ENCODE measurements at regions not wholly inside any gene's neighbourhood (a gene's known extent, or its start where the extent isn't known, plus 50 kb on each side); places are given as distances from the start of the nearest gene placed in this dataset.

DNA sequence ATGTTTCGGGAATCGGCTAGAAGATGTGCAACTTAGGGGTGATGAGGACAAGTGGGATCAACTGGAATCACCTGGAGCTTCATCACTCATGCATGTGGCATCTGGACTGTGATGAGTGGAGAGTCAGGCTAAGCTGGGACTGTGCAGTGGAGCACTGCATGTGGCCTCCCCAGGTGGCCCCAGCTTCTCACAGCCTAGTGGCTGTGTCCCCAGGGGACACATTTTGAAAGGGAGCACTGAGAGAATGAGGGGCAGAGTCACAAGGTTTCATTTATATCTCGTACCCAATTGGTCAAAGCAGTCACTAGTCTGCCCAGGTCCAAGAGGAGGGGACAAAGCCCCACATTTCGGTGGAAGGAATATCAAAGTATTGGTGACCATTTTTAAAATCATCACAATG, 54.8 kb upstream of the TCF7L2 start (continued):
- TF ChIP-seq, protein P1, sequence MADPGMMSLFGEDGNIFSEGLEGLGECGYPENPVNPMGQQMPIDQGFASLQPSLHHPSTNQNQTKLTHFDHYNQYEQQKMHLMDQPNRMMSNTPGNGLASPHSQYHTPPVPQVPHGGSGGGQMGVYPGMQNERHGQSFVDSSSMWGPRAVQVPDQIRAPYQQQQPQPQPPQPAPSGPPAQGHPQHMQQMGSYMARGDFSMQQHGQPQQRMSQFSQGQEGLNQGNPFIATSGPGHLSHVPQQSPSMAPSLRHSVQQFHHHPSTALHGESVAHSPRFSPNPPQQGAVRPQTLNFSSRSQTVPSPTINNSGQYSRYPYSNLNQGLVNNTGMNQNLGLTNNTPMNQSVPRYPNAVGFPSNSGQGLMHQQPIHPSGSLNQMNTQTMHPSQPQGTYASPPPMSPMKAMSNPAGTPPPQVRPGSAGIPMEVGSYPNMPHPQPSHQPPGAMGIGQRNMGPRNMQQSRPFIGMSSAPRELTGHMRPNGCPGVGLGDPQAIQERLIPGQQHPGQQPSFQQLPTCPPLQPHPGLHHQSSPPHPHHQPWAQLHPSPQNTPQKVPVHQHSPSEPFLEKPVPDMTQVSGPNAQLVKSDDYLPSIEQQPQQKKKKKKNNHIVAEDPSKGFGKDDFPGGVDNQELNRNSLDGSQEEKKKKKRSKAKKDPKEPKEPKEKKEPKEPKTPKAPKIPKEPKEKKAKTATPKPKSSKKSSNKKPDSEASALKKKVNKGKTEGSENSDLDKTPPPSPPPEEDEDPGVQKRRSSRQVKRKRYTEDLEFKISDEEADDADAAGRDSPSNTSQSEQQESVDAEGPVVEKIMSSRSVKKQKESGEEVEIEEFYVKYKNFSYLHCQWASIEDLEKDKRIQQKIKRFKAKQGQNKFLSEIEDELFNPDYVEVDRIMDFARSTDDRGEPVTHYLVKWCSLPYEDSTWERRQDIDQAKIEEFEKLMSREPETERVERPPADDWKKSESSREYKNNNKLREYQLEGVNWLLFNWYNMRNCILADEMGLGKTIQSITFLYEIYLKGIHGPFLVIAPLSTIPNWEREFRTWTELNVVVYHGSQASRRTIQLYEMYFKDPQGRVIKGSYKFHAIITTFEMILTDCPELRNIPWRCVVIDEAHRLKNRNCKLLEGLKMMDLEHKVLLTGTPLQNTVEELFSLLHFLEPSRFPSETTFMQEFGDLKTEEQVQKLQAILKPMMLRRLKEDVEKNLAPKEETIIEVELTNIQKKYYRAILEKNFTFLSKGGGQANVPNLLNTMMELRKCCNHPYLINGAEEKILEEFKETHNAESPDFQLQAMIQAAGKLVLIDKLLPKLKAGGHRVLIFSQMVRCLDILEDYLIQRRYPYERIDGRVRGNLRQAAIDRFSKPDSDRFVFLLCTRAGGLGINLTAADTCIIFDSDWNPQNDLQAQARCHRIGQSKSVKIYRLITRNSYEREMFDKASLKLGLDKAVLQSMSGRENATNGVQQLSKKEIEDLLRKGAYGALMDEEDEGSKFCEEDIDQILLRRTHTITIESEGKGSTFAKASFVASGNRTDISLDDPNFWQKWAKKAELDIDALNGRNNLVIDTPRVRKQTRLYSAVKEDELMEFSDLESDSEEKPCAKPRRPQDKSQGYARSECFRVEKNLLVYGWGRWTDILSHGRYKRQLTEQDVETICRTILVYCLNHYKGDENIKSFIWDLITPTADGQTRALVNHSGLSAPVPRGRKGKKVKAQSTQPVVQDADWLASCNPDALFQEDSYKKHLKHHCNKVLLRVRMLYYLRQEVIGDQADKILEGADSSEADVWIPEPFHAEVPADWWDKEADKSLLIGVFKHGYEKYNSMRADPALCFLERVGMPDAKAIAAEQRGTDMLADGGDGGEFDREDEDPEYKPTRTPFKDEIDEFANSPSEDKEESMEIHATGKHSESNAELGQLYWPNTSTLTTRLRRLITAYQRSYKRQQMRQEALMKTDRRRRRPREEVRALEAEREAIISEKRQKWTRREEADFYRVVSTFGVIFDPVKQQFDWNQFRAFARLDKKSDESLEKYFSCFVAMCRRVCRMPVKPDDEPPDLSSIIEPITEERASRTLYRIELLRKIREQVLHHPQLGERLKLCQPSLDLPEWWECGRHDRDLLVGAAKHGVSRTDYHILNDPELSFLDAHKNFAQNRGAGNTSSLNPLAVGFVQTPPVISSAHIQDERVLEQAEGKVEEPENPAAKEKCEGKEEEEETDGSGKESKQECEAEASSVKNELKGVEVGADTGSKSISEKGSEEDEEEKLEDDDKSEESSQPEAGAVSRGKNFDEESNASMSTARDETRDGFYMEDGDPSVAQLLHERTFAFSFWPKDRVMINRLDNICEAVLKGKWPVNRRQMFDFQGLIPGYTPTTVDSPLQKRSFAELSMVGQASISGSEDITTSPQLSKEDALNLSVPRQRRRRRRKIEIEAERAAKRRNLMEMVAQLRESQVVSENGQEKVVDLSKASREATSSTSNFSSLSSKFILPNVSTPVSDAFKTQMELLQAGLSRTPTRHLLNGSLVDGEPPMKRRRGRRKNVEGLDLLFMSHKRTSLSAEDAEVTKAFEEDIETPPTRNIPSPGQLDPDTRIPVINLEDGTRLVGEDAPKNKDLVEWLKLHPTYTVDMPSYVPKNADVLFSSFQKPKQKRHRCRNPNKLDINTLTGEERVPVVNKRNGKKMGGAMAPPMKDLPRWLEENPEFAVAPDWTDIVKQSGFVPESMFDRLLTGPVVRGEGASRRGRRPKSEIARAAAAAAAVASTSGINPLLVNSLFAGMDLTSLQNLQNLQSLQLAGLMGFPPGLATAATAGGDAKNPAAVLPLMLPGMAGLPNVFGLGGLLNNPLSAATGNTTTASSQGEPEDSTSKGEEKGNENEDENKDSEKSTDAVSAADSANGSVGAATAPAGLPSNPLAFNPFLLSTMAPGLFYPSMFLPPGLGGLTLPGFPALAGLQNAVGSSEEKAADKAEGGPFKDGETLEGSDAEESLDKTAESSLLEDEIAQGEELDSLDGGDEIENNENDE (IDR thresholded peaks at IDR 0.05; ENCODE audit: insufficient replicate concordance, low read length): no peak
- TF ChIP-seq EZH2 (IDR thresholded peaks at IDR 0.05; ENCODE audit: low read depth, low read length, severe bottlenecking): no peak
- TF ChIP-seq ZNF274 (IDR thresholded peaks at IDR 0.05; ENCODE audit: borderline replicate concordance, extremely low read depth, low read length): no peak
- TF ChIP-seq BCL11A (IDR thresholded peaks at IDR 0.05; ENCODE audit: low read depth in 2 of 2, low read length in 2 of 2): no peak
- TF ChIP-seq FOSL1 (IDR thresholded peaks at IDR 0.05; ENCODE audit: insufficient read depth, low read depth, low read length): no peak
- no peak for TF ChIP-seq SIX5 (IDR thresholded peaks at IDR 0.05; ENCODE audit: low read depth, low read length)
- TF ChIP-seq MAFK (IDR thresholded peaks at IDR 0.05; ENCODE audit: low read depth, low read length): no peak
- no peak for TF ChIP-seq TBP (IDR thresholded peaks at IDR 0.05; ENCODE audit: low read depth, low read length)
- no peak for TF ChIP-seq JUND (IDR thresholded peaks at IDR 0.05; ENCODE audit: low read length)
- TF ChIP-seq SAP30 (IDR thresholded peaks at IDR 0.05; ENCODE audit: insufficient read depth, insufficient replicate concordance, low read length): no peak
- TF ChIP-seq POU5F1 (IDR thresholded peaks at IDR 0.05; ENCODE audit: low read depth, low read length): no peak
- TF ChIP-seq HDAC2 (IDR thresholded peaks at IDR 0.05; ENCODE audit: borderline replicate concordance in 1 of 2, low read depth in 2 of 2, low read length in 2 of 2): no peak
